AG09309 (cell line): ENCODE measurements at regions not wholly inside any gene's neighbourhood (a gene's known extent, or its start where the extent isn't known, plus 50 kb on each side); places are given as distances from the start of the nearest gene placed in this dataset.
"Not testable (repeated sequence)": the region's sequence is repeated elsewhere in the genome, so short reads cannot be mapped to it uniquely, and the experiment has no call there.

ENCODE experiments used
- DNase-seq: peaks from one replicate; pipeline ENCODE4 v3.0.0-alpha.2; 2010; ENCODE audit warnings: low read depth
- H3K4me3 ChIP-seq: 2 replicates; pipeline ENCODE4 v1.5.1; 2011; ENCODE audit warnings: mild to moderate bottlenecking, low read depth, low read length, moderate library complexity; ENCODE audit not compliant: control insufficient read depth
- TF ChIP-seq, protein P1 (sequence below): IDR thresholded peaks from 2 replicates; pipeline ENCODE4 v1.5.1; 2011; ENCODE audit warnings: mild to moderate bottlenecking, low read depth, low read length, inconsistent platforms; ENCODE audit not compliant: insufficient read depth, control insufficient read depth; ENCODE audit errors: missing control alignments

DNA sequence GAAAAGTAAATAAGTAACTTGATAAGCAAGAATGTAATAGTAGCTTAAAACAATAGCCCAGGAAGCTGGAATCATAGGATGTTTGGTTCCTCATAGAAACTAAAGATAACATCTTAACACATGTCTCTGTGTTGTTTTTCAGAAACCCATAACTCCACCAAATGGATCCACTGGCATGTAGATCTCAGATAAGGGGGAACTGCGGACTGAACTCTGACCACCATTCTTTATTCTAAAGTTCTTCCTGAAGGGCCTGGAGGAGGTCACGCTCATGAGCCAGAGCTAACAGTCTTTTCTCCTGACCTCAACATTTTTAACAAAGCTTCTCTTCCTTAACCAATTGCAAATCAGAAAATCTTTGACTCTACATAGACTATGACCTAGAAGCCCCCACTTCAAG is 101.9 kb downstream of the SOX14 start:
- DNase-seq, result no peak
- TF ChIP-seq, protein P1, sequence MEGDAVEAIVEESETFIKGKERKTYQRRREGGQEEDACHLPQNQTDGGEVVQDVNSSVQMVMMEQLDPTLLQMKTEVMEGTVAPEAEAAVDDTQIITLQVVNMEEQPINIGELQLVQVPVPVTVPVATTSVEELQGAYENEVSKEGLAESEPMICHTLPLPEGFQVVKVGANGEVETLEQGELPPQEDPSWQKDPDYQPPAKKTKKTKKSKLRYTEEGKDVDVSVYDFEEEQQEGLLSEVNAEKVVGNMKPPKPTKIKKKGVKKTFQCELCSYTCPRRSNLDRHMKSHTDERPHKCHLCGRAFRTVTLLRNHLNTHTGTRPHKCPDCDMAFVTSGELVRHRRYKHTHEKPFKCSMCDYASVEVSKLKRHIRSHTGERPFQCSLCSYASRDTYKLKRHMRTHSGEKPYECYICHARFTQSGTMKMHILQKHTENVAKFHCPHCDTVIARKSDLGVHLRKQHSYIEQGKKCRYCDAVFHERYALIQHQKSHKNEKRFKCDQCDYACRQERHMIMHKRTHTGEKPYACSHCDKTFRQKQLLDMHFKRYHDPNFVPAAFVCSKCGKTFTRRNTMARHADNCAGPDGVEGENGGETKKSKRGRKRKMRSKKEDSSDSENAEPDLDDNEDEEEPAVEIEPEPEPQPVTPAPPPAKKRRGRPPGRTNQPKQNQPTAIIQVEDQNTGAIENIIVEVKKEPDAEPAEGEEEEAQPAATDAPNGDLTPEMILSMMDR, result no peak
- no peak overlapping the region for H3K4me3 ChIP-seq

DNA sequence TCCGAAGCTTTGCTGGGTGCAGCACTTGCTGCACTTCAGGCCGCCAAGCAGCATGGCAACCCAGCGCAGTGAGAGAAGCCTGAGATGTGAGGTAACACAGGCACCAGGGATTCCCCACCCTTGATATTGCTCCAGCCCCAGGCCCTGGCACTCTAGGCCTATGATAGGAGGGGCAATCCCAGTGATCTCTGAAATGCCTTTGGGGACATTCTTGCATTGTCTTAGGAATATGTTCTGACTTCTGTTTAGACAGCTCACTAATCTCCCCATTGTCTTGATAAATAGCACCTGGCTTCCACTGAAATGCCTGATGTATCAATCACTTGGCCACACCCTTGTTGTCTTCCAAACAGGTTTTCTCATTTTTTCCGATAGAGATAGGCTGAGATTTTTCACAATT is 102.8 kb downstream of the SOX14 start:
- TF ChIP-seq, protein P1, result no peak
- H3K4me3 ChIP-seq, result no peak overlapping the region
- DNase-seq, result no peak

DNA sequence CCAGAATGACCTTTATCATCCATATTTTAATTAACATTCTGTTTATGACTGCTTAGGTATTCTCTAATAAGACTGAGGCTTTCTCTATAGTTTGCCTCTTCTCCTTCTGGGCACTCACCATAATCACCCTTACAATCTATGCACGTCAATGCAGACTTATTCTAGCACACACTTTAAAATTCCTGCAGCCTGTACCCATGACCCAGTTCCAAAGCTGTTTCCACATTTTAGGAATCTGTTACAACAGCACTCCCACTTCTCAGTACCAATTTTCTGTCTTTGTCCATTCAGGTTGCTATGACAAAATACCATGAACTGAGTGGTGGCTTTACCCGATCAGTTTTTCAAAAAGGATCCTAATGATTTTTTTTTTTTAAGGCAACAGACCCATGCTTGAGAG is 103.5 kb downstream of the SOX14 start:
- TF ChIP-seq, protein P1, result no peak
- H3K4me3 ChIP-seq, result no peak overlapping the region
- no peak for DNase-seq

DNA sequence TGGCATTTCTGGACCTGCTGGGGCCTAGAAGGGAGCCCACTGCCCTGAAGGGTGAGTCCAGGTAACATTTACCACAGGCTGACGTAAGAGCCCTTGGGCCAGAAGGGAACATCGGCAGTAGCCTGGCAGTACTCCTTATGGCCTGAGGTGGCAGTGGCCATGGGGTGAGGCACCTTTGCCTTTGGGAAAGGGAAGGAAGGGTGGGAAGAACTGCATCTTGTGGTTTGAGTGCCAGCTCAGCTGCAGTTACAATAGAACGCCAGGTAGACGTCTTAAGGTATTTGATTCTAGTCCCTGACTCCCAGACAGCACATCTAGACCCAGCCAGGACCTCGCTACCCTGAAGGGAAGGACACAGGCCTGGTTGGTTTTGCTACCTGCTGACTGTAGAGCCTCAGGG is 104.9 kb downstream of the SOX14 start:
- DNase-seq, result no peak
- no peak overlapping the region for H3K4me3 ChIP-seq
- TF ChIP-seq, protein P1, result no peak

DNA sequence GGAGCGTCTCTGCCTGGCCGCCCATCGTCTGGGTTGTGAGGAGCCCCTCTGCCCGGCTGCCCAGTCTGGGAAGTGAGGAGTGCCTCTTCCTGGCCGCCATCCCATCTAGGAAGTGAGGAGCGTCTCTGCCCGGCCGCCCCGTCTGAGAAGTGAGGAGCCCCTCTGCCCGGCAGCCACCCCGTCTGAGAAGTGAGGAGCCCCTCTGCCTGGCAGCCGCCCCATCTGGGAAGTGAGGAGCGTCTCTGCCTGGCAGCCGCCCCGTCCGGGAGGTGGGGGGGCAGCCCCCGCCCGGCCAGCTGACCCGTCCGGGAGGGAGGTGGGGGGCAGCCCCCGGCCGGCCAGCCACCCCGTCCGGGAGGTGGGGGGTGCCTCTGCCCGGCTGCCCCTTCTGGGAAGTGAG is 108.5 kb downstream of the SOX14 start:
- not testable (repeated sequence) for H3K4me3 ChIP-seq, DNase-seq

DNA sequence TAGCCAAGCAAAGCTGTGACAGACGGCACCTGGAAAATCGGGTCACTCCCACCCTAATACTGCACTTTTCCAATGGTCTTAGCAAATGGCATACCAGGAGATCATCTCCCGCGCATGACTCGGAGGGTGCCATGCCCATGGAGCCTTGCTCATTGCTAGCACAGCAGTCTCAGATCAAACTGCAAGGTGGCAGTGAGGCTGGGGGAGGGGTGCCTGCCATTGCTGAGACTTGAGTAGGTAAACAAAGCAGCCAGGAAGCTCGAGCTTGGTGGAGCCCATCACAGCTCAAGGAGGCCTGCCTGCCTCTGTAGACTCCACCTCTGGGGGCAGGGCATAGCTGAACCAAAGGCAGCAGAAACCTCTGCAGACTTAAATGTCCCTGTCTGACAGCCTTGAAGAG is 113.1 kb upstream of the CLDN18 start:
- H3K4me3 ChIP-seq, DNase-seq: not testable (repeated sequence)

DNA sequence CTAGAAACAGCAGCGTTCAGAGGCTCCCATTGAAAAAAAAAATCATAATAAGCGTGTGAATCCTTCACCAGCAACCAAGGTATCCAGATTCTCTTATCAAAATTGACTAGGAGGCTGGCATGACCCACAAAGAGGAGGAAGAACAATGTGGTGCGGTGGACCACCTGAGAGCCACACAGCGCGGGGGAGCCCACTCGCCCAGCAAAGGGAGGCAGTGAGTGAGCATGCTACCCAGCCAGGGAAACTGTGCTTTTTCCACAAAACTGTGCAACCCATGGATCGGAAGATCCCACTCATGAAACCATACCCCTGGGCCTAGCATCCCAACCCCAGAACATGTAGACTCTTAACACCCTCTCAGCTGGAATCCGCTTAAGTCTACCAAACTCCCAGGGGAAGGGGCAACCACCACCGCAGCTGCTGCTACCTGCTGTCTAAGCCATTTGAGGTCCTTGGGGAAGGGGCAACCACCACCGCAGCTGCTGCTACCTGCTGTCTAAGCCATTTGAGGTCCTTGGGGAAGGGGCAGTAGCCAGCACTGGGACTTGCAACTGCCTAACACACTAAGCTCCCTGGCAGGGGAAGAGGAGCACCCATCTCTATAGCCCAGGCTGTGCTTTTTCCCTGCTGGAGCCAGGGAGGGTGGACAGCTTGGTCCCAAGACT is 102.8 kb upstream of the CLDN18 start:
- DNase-seq, result no peak
- TF ChIP-seq, protein P1, result no peak
- no peak overlapping the region for H3K4me3 ChIP-seq

DNA sequence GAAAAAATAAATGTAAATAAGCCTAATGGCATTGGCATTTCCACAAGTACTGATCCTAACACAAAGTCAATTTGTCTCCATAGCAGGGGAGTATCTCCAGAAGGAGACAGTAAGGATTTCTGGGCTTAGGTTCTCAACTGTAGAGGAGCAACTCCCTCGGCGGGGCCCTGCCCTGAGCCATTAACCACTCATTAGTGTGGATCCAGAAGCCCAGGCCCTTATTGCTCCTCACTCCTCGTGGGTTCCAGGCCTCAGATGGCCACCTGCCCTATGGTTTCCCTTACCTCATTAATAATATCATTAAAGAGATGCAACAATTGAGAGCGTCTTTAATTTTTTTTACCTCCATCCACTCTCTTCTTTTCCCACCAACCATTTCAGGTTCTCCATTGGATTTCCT is 85.3 kb upstream of the CLDN18 start:
- no peak for DNase-seq
- H3K4me3 ChIP-seq, result no peak overlapping the region
- TF ChIP-seq, protein P1, result no peak
